ENCODE measurements at regions not wholly inside any gene's neighbourhood (a gene's known extent, or its start where the extent isn't known, plus 50 kb on each side); places are given as distances from the start of the nearest gene placed in this dataset.

- TF ChIP-seq CTCF (IDR thresholded peaks at IDR 0.05; ENCODE audit: unreplicated experiment): no peak
- Mint-ChIP-seq H3K27ac (no peak overlapping the region), H3K9me3 (ENCODE audit: low read depth) (no peaks in the 10 kb centered on the region), H3K4me1 (ENCODE audit: low read depth) (no peaks in the 10 kb centered on the region), H3K36me3 (ENCODE audit: insufficient read depth) (no peaks in the 10 kb centered on the region), H3K4me3 (ENCODE audit: low read depth) (no peak overlapping the region), H3K27me3 (peaks cover 12% of the 10 kb centered on the region)
- DNase-seq (ENCODE audit: low spot score, unreplicated experiment): no peak
These were observed 98.7 kb upstream of the TMEM132C start for GRCh38 chr12:128168273-128168672.

- Mint-ChIP-seq H3K27me3 (peaks cover 12% of the 10 kb centered on the region), H3K9me3 (ENCODE audit: low read depth) (no peaks in the 10 kb centered on the region)
- no peak for DNase-seq (ENCODE audit: low spot score, unreplicated experiment)
These were observed 96.8 kb upstream of the TMEM132C start for GRCh38 chr12:128170181-128170580.

GRCh38 chr12:128178565-128178964 lies 88.4 kb upstream of the TMEM132C start:
- H3K27ac Mint-ChIP-seq: no peak overlapping the region
- no peak for DNase-seq (ENCODE audit: low spot score, unreplicated experiment)
- no peaks in the 10 kb centered on the region for H3K36me3 Mint-ChIP-seq (ENCODE audit: insufficient read depth)
- H3K4me1 Mint-ChIP-seq (ENCODE audit: low read depth): no peaks in the 10 kb centered on the region
- H3K27me3 Mint-ChIP-seq: peaks cover 9% of the 10 kb centered on the region
- no peaks in the 10 kb centered on the region for H3K9me3 Mint-ChIP-seq (ENCODE audit: low read depth)
- no peak for TF ChIP-seq CTCF (IDR thresholded peaks at IDR 0.05; ENCODE audit: unreplicated experiment)
- H3K4me3 Mint-ChIP-seq (ENCODE audit: low read depth): no peak overlapping the region

More at GRCh38 chr12:128170181-128170580, 96.8 kb upstream of the TMEM132C start:
- no peak for TF ChIP-seq CTCF (IDR thresholded peaks at IDR 0.05; ENCODE audit: unreplicated experiment)
- Mint-ChIP-seq H3K27ac (no peak overlapping the region), H3K4me1 (ENCODE audit: low read depth) (no peaks in the 10 kb centered on the region), H3K4me3 (ENCODE audit: low read depth) (no peak overlapping the region), H3K36me3 (ENCODE audit: insufficient read depth) (no peaks in the 10 kb centered on the region)

- DNase-seq (ENCODE audit: low spot score, unreplicated experiment): no peak
- H3K36me3 Mint-ChIP-seq (ENCODE audit: insufficient read depth): no peaks in the 10 kb centered on the region
- TF ChIP-seq CTCF (IDR thresholded peaks at IDR 0.05; ENCODE audit: unreplicated experiment): no peak
- H3K4me1 Mint-ChIP-seq (ENCODE audit: low read depth): no peaks in the 10 kb centered on the region
- no peak overlapping the region for H3K27ac Mint-ChIP-seq
- peaks cover 9% of the 10 kb centered on the region for H3K27me3 Mint-ChIP-seq
- H3K4me3 Mint-ChIP-seq (ENCODE audit: low read depth): no peak overlapping the region
- H3K9me3 Mint-ChIP-seq (ENCODE audit: low read depth): no peaks in the 10 kb centered on the region
These were observed 88.0 kb upstream of the TMEM132C start for GRCh38 chr12:128178966-128179365.

GRCh38 chr12:128180166-128180565 lies 86.8 kb upstream of the TMEM132C start:
- Mint-ChIP-seq H3K27me3 (peaks cover 11% of the 10 kb centered on the region), H3K4me1 (ENCODE audit: low read depth) (no peaks in the 10 kb centered on the region), H3K36me3 (ENCODE audit: insufficient read depth) (no peaks in the 10 kb centered on the region), H3K4me3 (ENCODE audit: low read depth) (no peak overlapping the region), H3K9me3 (ENCODE audit: low read depth) (no peaks in the 10 kb centered on the region), H3K27ac (no peak overlapping the region)
- no peak for TF ChIP-seq CTCF (IDR thresholded peaks at IDR 0.05; ENCODE audit: unreplicated experiment)
- DNase-seq (ENCODE audit: low spot score, unreplicated experiment): no peak

All from progenitor cell of endocrine pancreas (in vitro differentiated cells).